ENCODE measurements at regions not wholly inside any gene's neighbourhood (a gene's known extent, or its start where the extent isn't known, plus 50 kb on each side); places are given as distances from the start of the nearest gene placed in this dataset.

GRCh38 chr2:15804246-15804619 lies 136.1 kb upstream of the MYCN start:
- DNase-seq (ENCODE audit: extremely low spot score, unreplicated experiment), result no peak
- no peaks in the 10 kb centered on the region for H3K36me3 Mint-ChIP-seq
- H3K4me1 Mint-ChIP-seq (ENCODE audit: unreplicated experiment), result peaks cover 32% of the 10 kb centered on the region
- no peak overlapping the region for H3K27ac Mint-ChIP-seq
- no peaks in the 10 kb centered on the region for H3K9me3 Mint-ChIP-seq
- H3K27me3 Mint-ChIP-seq, result peaks cover 6% of the 10 kb centered on the region
- TF ChIP-seq, protein P1, sequence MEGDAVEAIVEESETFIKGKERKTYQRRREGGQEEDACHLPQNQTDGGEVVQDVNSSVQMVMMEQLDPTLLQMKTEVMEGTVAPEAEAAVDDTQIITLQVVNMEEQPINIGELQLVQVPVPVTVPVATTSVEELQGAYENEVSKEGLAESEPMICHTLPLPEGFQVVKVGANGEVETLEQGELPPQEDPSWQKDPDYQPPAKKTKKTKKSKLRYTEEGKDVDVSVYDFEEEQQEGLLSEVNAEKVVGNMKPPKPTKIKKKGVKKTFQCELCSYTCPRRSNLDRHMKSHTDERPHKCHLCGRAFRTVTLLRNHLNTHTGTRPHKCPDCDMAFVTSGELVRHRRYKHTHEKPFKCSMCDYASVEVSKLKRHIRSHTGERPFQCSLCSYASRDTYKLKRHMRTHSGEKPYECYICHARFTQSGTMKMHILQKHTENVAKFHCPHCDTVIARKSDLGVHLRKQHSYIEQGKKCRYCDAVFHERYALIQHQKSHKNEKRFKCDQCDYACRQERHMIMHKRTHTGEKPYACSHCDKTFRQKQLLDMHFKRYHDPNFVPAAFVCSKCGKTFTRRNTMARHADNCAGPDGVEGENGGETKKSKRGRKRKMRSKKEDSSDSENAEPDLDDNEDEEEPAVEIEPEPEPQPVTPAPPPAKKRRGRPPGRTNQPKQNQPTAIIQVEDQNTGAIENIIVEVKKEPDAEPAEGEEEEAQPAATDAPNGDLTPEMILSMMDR (conservative IDR thresholded peaks at IDR 0.05), result no peak
- no peak overlapping the region for H3K4me3 Mint-ChIP-seq

- H3K4me1 Mint-ChIP-seq (ENCODE audit: unreplicated experiment), result peaks cover 37% of the 10 kb centered on the region
- TF ChIP-seq, protein P1 (conservative IDR thresholded peaks at IDR 0.05), result no peak
Observed at GRCh38 chr2:15804691-15805090, 135.7 kb upstream of the MYCN start.

GRCh38 chr2:15805206-15805605 lies 135.1 kb upstream of the MYCN start:
- H3K36me3 Mint-ChIP-seq, result no peaks in the 10 kb centered on the region
- peaks cover 42% of the 10 kb centered on the region for H3K4me1 Mint-ChIP-seq (ENCODE audit: unreplicated experiment)
- H3K27me3 Mint-ChIP-seq, result peaks cover 3% of the 10 kb centered on the region
- H3K27ac Mint-ChIP-seq, result no peak overlapping the region
- DNase-seq (ENCODE audit: extremely low spot score, unreplicated experiment), result no peak
- TF ChIP-seq, protein P1 (conservative IDR thresholded peaks at IDR 0.05), result no peak
- no peaks in the 10 kb centered on the region for H3K9me3 Mint-ChIP-seq
- H3K4me3 Mint-ChIP-seq, result no peak overlapping the region

More at GRCh38 chr2:15804691-15805090, 135.7 kb upstream of the MYCN start:
- Mint-ChIP-seq H3K9me3 (no peaks in the 10 kb centered on the region), H3K27ac (no peak overlapping the region), H3K36me3 (no peaks in the 10 kb centered on the region), H3K4me3 (no peak overlapping the region), H3K27me3 (peaks cover 3% of the 10 kb centered on the region)
- DNase-seq (ENCODE audit: extremely low spot score, unreplicated experiment), result no peak

DNA sequence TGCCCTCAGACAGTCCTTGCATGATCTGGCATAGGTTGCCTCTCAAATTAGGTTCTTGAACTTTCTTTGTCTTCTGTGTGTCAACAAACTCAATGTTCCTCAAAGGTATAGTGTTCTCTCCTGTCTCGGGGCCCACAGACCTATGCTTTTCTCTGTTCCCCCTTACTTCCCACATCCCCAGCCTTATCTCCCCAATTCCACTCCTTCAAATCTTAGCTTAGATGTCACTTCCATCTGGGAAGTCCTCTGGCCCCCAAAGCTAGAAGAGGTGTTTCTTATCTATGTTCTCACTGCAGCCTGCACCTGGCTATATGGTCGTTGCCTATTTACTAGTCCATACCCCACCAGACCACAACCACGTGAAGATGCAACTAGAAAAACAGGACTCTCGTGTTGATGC lies 134.6 kb upstream of the MYCN start:
- H3K4me3 Mint-ChIP-seq, result no peak overlapping the region
- TF ChIP-seq, protein P1 (conservative IDR thresholded peaks at IDR 0.05), result no peak
- peaks cover 44% of the 10 kb centered on the region for H3K4me1 Mint-ChIP-seq (ENCODE audit: unreplicated experiment)
- no peaks in the 10 kb centered on the region for H3K36me3 Mint-ChIP-seq
- H3K27me3 Mint-ChIP-seq, result peaks cover 3% of the 10 kb centered on the region
- no peak for DNase-seq (ENCODE audit: extremely low spot score, unreplicated experiment)
- H3K27ac Mint-ChIP-seq, result no peak overlapping the region
- H3K9me3 Mint-ChIP-seq, result no peaks in the 10 kb centered on the region

GRCh38 chr2:15806801-15807417 lies 133.4 kb upstream of the MYCN start:
- Mint-ChIP-seq H3K4me1 (ENCODE audit: unreplicated experiment) (peaks cover 51% of the 10 kb centered on the region), H3K27ac (no peak overlapping the region), H3K36me3 (no peaks in the 10 kb centered on the region), H3K9me3 (no peaks in the 10 kb centered on the region), H3K27me3 (peaks cover 3% of the 10 kb centered on the region), H3K4me3 (no peak overlapping the region)
- DNase-seq (ENCODE audit: extremely low spot score, unreplicated experiment), result no peak
- TF ChIP-seq, protein P1 (conservative IDR thresholded peaks at IDR 0.05), result no peak

Measured in type B pancreatic cell (in vitro differentiated cells).